ENCODE measurements at regions not wholly inside any gene's neighbourhood (a gene's known extent, or its start where the extent isn't known, plus 50 kb on each side); places are given as distances from the start of the nearest gene placed in this dataset.

DNA sequence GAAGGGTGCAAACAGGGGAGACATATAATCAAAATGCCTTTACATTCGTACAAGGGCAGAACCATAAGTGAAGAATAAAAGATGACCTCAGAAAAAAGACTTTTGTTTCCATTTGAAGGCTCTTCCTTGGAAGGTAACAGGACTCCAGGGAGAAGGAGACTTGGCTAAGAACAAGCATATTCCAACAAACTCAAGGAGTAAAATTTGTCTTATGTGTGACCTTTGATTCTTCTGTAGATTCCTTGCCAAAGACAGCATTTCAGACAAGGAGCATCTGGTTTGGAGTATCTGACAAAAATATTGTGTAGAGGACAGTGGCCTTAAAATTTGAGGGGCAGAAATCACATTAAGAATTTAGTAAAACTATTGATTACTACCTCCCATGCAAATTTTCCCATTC, 991.9 kb downstream of the FLRT2 start:
- TF ChIP-seq, protein P1, sequence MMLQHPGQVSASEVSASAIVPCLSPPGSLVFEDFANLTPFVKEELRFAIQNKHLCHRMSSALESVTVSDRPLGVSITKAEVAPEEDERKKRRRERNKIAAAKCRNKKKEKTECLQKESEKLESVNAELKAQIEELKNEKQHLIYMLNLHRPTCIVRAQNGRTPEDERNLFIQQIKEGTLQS (IDR thresholded peaks at IDR 0.05) = no peak
- TF ChIP-seq TAF1 (conservative IDR thresholded peaks at IDR 0.05) (no peak), FOXA2 (IDR thresholded peaks at IDR 0.05) (no peak), HNF4A (conservative IDR thresholded peaks at IDR 0.05) (no peak), SP1 (IDR thresholded peaks at IDR 0.05) (no peak)
- TF ChIP-seq, protein P2, sequence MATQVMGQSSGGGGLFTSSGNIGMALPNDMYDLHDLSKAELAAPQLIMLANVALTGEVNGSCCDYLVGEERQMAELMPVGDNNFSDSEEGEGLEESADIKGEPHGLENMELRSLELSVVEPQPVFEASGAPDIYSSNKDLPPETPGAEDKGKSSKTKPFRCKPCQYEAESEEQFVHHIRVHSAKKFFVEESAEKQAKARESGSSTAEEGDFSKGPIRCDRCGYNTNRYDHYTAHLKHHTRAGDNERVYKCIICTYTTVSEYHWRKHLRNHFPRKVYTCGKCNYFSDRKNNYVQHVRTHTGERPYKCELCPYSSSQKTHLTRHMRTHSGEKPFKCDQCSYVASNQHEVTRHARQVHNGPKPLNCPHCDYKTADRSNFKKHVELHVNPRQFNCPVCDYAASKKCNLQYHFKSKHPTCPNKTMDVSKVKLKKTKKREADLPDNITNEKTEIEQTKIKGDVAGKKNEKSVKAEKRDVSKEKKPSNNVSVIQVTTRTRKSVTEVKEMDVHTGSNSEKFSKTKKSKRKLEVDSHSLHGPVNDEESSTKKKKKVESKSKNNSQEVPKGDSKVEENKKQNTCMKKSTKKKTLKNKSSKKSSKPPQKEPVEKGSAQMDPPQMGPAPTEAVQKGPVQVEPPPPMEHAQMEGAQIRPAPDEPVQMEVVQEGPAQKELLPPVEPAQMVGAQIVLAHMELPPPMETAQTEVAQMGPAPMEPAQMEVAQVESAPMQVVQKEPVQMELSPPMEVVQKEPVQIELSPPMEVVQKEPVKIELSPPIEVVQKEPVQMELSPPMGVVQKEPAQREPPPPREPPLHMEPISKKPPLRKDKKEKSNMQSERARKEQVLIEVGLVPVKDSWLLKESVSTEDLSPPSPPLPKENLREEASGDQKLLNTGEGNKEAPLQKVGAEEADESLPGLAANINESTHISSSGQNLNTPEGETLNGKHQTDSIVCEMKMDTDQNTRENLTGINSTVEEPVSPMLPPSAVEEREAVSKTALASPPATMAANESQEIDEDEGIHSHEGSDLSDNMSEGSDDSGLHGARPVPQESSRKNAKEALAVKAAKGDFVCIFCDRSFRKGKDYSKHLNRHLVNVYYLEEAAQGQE (IDR thresholded peaks at IDR 0.05) = no peak
- TF ChIP-seq, protein P3, sequence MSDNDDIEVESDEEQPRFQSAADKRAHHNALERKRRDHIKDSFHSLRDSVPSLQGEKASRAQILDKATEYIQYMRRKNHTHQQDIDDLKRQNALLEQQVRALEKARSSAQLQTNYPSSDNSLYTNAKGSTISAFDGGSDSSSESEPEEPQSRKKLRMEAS (IDR thresholded peaks at IDR 0.05) = no peak
- 69% methylated on average over 1 of the region's 1 CpG for WGBS
- H3K9ac ChIP-seq (ENCODE audit: low read depth in 1 of 2, low read length in 2 of 2) = no peak overlapping the region
- H3K27me3 ChIP-seq (ENCODE audit: control insufficient read depth in 4 of 4, insufficient read depth in 4 of 4, low read length in 3 of 4) = no peaks in the 10 kb centered on the region
- no peaks in the 10 kb centered on the region for H3K36me3 ChIP-seq (ENCODE audit: control insufficient read depth in 4 of 4, insufficient read depth in 3 of 4, low read depth in 1 of 4, low read length in 3 of 4)
- no peak overlapping the region for H3K27ac ChIP-seq (ENCODE audit: low read depth in 1 of 2, low read length in 2 of 2)
- no peaks in the 10 kb centered on the region for H3K9me3 ChIP-seq (ENCODE audit: control insufficient read depth in 4 of 4, low read length in 3 of 4)
- no peaks in the 10 kb centered on the region for H3K4me1 ChIP-seq (ENCODE audit: control insufficient read depth in 4 of 4, insufficient read depth in 4 of 4, low read length in 3 of 4)
- no peak overlapping the region for H3K4me3 ChIP-seq (ENCODE audit: low read depth in 1 of 3, low read length in 3 of 3)
- DNase-seq (ENCODE audit: low spot score) = no peak

DNA sequence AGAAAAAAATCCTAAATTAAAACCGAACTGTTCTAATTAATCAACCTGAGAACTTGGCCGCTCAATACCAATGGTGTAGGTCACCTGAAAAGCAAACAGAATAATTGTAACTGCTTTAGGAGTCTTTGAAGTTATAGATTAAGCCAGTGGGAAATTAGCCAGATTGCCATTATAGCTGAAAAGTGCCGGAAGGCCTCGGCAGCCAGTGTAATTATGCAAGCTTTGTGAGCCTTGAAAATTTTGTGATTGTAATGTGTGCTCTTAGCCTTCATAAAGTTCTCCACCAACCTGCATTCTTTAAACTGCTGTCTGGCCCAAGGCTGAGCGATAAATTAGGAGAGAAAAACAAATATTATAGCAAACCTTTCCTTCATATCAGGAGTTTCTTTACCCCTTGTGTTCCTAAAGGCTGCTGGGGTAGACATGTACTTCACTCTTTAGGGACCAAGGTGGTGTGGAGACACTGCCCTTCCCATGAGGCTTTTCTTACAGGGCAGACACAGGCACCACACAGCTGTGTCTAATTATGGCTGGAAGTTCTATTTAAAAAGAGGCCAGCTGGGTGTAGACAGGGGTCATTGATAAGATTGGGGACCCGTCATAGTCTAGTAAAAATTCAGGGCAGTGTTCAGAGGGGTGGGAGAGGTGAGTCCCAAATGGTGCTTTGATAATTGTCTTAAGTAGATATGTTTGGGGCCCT, 991.2 kb downstream of the FLRT2 start:
- Histone ChIP-seq H3K27ac (ENCODE audit: low read depth in 1 of 2, low read length in 2 of 2) (no peak overlapping the region), H3K36me3 (ENCODE audit: control insufficient read depth in 4 of 4, insufficient read depth in 3 of 4, low read depth in 1 of 4, low read length in 3 of 4) (no peaks in the 10 kb centered on the region), H3K9ac (ENCODE audit: low read depth in 1 of 2, low read length in 2 of 2) (no peak overlapping the region), H3K27me3 (ENCODE audit: control insufficient read depth in 4 of 4, insufficient read depth in 4 of 4, low read length in 3 of 4) (no peaks in the 10 kb centered on the region), H3K4me3 (ENCODE audit: low read depth in 1 of 3, low read length in 3 of 3) (no peak overlapping the region), H3K9me3 (ENCODE audit: control insufficient read depth in 4 of 4, low read length in 3 of 4) (no peaks in the 10 kb centered on the region), H3K4me1 (ENCODE audit: control insufficient read depth in 4 of 4, insufficient read depth in 4 of 4, low read length in 3 of 4) (no peaks in the 10 kb centered on the region)
- TF ChIP-seq FOXA2 (IDR thresholded peaks at IDR 0.05) = no peak
- TF ChIP-seq, protein P3 (IDR thresholded peaks at IDR 0.05) = no peak
- DNase-seq (ENCODE audit: low spot score) = no peak
- 54% methylated on average over 6 of the region's 6 CpGs for WGBS

DNA sequence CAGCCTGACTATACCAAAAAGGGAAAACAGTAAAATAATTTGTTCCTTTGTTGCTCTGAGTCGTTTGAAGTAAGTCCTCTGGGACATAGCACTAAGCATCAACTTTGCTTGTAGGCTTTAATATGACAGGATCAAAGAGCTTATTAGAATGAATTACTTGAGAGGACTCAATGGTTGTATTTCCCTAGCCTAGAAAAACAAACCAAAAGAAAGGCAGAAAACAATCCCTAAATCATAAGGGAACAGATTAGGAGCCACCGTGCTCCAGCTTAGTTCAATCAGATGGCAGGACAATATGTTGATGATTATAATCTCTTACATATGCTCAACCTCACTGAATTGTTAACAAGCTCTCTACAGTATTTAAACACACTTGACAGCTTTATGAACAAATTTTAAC, 988.4 kb downstream of the FLRT2 start:
- Histone ChIP-seq H3K36me3 (ENCODE audit: control insufficient read depth in 4 of 4, insufficient read depth in 3 of 4, low read depth in 1 of 4, low read length in 3 of 4) (no peaks in the 10 kb centered on the region), H3K4me1 (ENCODE audit: control insufficient read depth in 4 of 4, insufficient read depth in 4 of 4, low read length in 3 of 4) (no peaks in the 10 kb centered on the region), H3K4me3 (ENCODE audit: low read depth in 1 of 3, low read length in 3 of 3) (no peak overlapping the region), H3K27me3 (ENCODE audit: control insufficient read depth in 4 of 4, insufficient read depth in 4 of 4, low read length in 3 of 4) (no peaks in the 10 kb centered on the region), H3K9me3 (ENCODE audit: control insufficient read depth in 4 of 4, low read length in 3 of 4) (no peaks in the 10 kb centered on the region), H3K9ac (ENCODE audit: low read depth in 1 of 2, low read length in 2 of 2) (no peak overlapping the region), H3K27ac (ENCODE audit: low read depth in 1 of 2, low read length in 2 of 2) (no peak overlapping the region)
- DNase-seq (ENCODE audit: low spot score) = no peak
- TF ChIP-seq, protein P2 (IDR thresholded peaks at IDR 0.05) = no peak
- no peak for TF ChIP-seq JUND (IDR thresholded peaks at IDR 0.05)
- TF ChIP-seq, protein P3 (IDR thresholded peaks at IDR 0.05) = no peak
- no peak for TF ChIP-seq FOXA1 (IDR thresholded peaks at IDR 0.05)
- TF ChIP-seq HNF4A (conservative IDR thresholded peaks at IDR 0.05) = no peak
- no peak for TF ChIP-seq RXRA (IDR thresholded peaks at IDR 0.05)
- TF ChIP-seq, protein P4, sequence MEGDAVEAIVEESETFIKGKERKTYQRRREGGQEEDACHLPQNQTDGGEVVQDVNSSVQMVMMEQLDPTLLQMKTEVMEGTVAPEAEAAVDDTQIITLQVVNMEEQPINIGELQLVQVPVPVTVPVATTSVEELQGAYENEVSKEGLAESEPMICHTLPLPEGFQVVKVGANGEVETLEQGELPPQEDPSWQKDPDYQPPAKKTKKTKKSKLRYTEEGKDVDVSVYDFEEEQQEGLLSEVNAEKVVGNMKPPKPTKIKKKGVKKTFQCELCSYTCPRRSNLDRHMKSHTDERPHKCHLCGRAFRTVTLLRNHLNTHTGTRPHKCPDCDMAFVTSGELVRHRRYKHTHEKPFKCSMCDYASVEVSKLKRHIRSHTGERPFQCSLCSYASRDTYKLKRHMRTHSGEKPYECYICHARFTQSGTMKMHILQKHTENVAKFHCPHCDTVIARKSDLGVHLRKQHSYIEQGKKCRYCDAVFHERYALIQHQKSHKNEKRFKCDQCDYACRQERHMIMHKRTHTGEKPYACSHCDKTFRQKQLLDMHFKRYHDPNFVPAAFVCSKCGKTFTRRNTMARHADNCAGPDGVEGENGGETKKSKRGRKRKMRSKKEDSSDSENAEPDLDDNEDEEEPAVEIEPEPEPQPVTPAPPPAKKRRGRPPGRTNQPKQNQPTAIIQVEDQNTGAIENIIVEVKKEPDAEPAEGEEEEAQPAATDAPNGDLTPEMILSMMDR (IDR thresholded peaks at IDR 0.05; ENCODE audit: low read depth, low read length, missing input control) = no peak
- TF ChIP-seq EGR1 (IDR thresholded peaks at IDR 0.05; ENCODE audit: low read depth in 2 of 2) = no peak
- no peak for TF ChIP-seq FOXA2 (IDR thresholded peaks at IDR 0.05)
- no peak for TF ChIP-seq GABPA (IDR thresholded peaks at IDR 0.05 in 1 of 2, conservative IDR thresholded peaks at IDR 0.05 in 1 of 2)
- TF ChIP-seq SP1 (IDR thresholded peaks at IDR 0.05) = no peak
- TF ChIP-seq, protein P1 (IDR thresholded peaks at IDR 0.05) = no peak
- no peak for TF ChIP-seq NR2F2 (IDR thresholded peaks at IDR 0.05)
- TF ChIP-seq YY1 (IDR thresholded peaks at IDR 0.05) = no peak
- no peak for TF ChIP-seq RAD21 (IDR thresholded peaks at IDR 0.05)
- no peak for TF ChIP-seq TAF1 (conservative IDR thresholded peaks at IDR 0.05)
- 63% methylated on average over 2 of the region's 2 CpGs for WGBS
